ENCODE measurements at regions not wholly inside any gene's neighbourhood (a gene's known extent, or its start where the extent isn't known, plus 50 kb on each side); places are given as distances from the start of the nearest gene placed in this dataset.

- TF ChIP-seq POLR2AphosphoS5 (IDR thresholded peaks at IDR 0.05) (no peak), EP300 (IDR thresholded peaks at IDR 0.05; ENCODE audit: low read depth) (no peak), CTCF (IDR thresholded peaks at IDR 0.05) (no peak), POLR2A (IDR thresholded peaks at IDR 0.05) (no peak)
- no peak overlapping the region for H3K27ac ChIP-seq
- in situ Hi-C loops (cut with MboI; ENCODE audit: low pct_ligation_motif_present in 1 of 4, low pct_unique_long_range_greater_than_20kb in 1 of 4, low sequenced_read_pairs in 3 of 4) (no loop called here), intact Hi-C loops (cut with DNase I; ENCODE audit: low total_unique reads) (no loop called here)
- H3K36me3 ChIP-seq: no peaks in the 10 kb centered on the region
- no peaks in the 10 kb centered on the region for H3K27me3 ChIP-seq
- WGBS, 2 donors (ENCODE audit: low coverage in 1 of 2): 38 to 40% methylated on average over 1 of the region's 1 CpG
- no peak for DNase-seq
- no peaks in the 10 kb centered on the region for H3K9me3 ChIP-seq
- H3K4me3 ChIP-seq: no peak overlapping the region
- H3K4me1 ChIP-seq: no peaks in the 10 kb centered on the region
Observed at GRCh38 chr18:68604256-68604655, 110.7 kb downstream of the TMX3 start.

GRCh38 chr18:68596016-68596415 is 118.9 kb downstream of the TMX3 start:
- WGBS, 2 donors (ENCODE audit: low coverage in 1 of 2): 86 to 90% methylated on average over 2 of the region's 2 CpGs
- Histone ChIP-seq H3K4me3 (no peak overlapping the region), H3K9me3 (no peaks in the 10 kb centered on the region), H3K27me3 (no peaks in the 10 kb centered on the region), H3K4me1 (no peaks in the 10 kb centered on the region), H3K27ac (no peak overlapping the region), H3K36me3 (no peaks in the 10 kb centered on the region)
- DNase-seq: no peak
- in situ Hi-C loops (cut with MboI; ENCODE audit: low pct_ligation_motif_present in 1 of 4, low pct_unique_long_range_greater_than_20kb in 1 of 4, low sequenced_read_pairs in 3 of 4): no loop called here
- intact Hi-C loops (cut with DNase I; ENCODE audit: low total_unique reads): no loop called here
- TF ChIP-seq CTCF (IDR thresholded peaks at IDR 0.05): no peak
- TF ChIP-seq POLR2A (IDR thresholded peaks at IDR 0.05): no peak
- TF ChIP-seq POLR2AphosphoS5 (IDR thresholded peaks at IDR 0.05): no peak
- no peak for TF ChIP-seq EP300 (IDR thresholded peaks at IDR 0.05; ENCODE audit: low read depth)

GRCh38 chr18:68588169-68588568 is 126.7 kb downstream of the TMX3 start:
- no peak overlapping the region for H3K27ac ChIP-seq
- TF ChIP-seq POLR2AphosphoS5 (IDR thresholded peaks at IDR 0.05) (no peak), EP300 (IDR thresholded peaks at IDR 0.05; ENCODE audit: low read depth) (no peak), CTCF (IDR thresholded peaks at IDR 0.05) (no peak), POLR2A (IDR thresholded peaks at IDR 0.05) (no peak)
- no peaks in the 10 kb centered on the region for H3K36me3 ChIP-seq
- WGBS, 2 donors (ENCODE audit: low coverage in 1 of 2): 54 to 64% methylated on average over 5 of the region's 5 CpGs
- H3K27me3 ChIP-seq: no peaks in the 10 kb centered on the region
- in situ Hi-C loops (cut with MboI; ENCODE audit: low pct_ligation_motif_present in 1 of 4, low pct_unique_long_range_greater_than_20kb in 1 of 4, low sequenced_read_pairs in 3 of 4): no loop called here
- no peak for DNase-seq
- no peaks in the 10 kb centered on the region for H3K4me1 ChIP-seq
- intact Hi-C loops (cut with DNase I; ENCODE audit: low total_unique reads): no loop called here
- no peak overlapping the region for H3K4me3 ChIP-seq
- no peaks in the 10 kb centered on the region for H3K9me3 ChIP-seq

GRCh38 chr18:68583685-68584084 is 131.2 kb downstream of the TMX3 start:
- no peak overlapping the region for H3K4me3 ChIP-seq
- H3K9me3 ChIP-seq: no peaks in the 10 kb centered on the region
- in situ Hi-C loops (cut with MboI; ENCODE audit: low pct_ligation_motif_present in 1 of 4, low pct_unique_long_range_greater_than_20kb in 1 of 4, low sequenced_read_pairs in 3 of 4) (no loop called here), intact Hi-C loops (cut with DNase I; ENCODE audit: low total_unique reads) (no loop called here)
- 75 to 82% methylated on average over 1 of the region's 1 CpG for WGBS, 2 donors (ENCODE audit: low coverage in 1 of 2)
- DNase-seq: no peak
- no peak overlapping the region for H3K27ac ChIP-seq
- H3K27me3 ChIP-seq: no peaks in the 10 kb centered on the region
- no peaks in the 10 kb centered on the region for H3K36me3 ChIP-seq
- H3K4me1 ChIP-seq: no peaks in the 10 kb centered on the region
- no peak for TF ChIP-seq EP300 (IDR thresholded peaks at IDR 0.05; ENCODE audit: low read depth)
- no peak for TF ChIP-seq POLR2AphosphoS5 (IDR thresholded peaks at IDR 0.05)
- TF ChIP-seq CTCF (IDR thresholded peaks at IDR 0.05): no peak
- TF ChIP-seq POLR2A (IDR thresholded peaks at IDR 0.05): no peak
